MCF 10A (cell line): ENCODE measurements at regions not wholly inside any gene's neighbourhood (a gene's known extent, or its start where the extent isn't known, plus 50 kb on each side); places are given as distances from the start of the nearest gene placed in this dataset.

Source experiments
- BruUV-seq: library from RNA; stranded (reverse); fragments of 400-500 nt; replicated peaks from 2 replicates; lab custom pipeline; 2021; lab: Mats Ljungman, UMichigan
- CTCF ChIA-PET: fragments of 300-600 bp; sonication (Branson Sonifier 250); formaldehyde crosslinking; extraction: SDS; loops from one replicate; lab custom pipeline; 2021; ENCODE audit warnings: antibody characterized with exemption, inconsistent platforms; lab: Yijun Ruan, JAX
- POLR2A ChIA-PET: fragments of 300-600, 350-650 bp; sonication (Branson Sonifier 250); formaldehyde crosslinking; extraction: SDS; loops from one replicate; lab custom pipeline; 2020; ENCODE audit warnings: antibody characterized with exemption, inconsistent platforms; lab: Yijun Ruan, JAX
- DNase-seq: peaks from one replicate; pipeline ENCODE4 v3.0.0-alpha.2; 2018; ENCODE audit not compliant: unreplicated experiment
- H3K27ac Mint-ChIP-seq: one replicate; pipeline ENCODE4 v1.8.0; 2022; ENCODE audit warnings: mild to moderate bottlenecking, low read depth, mixed read lengths; ENCODE audit not compliant: unreplicated experiment
- H3K27me3 Mint-ChIP-seq: one replicate; pipeline ENCODE4 v1.8.0; 2022; ENCODE audit warnings: mixed read lengths; ENCODE audit not compliant: insufficient read depth, unreplicated experiment
- H3K36me3 Mint-ChIP-seq: one replicate; pipeline ENCODE4 v1.8.0; 2022; ENCODE audit warnings: mild to moderate bottlenecking, moderate library complexity, mixed read lengths; ENCODE audit not compliant: insufficient read depth, unreplicated experiment
- H3K4me1 Mint-ChIP-seq: one replicate; pipeline ENCODE4 v1.8.0; 2022; ENCODE audit warnings: mixed read lengths; ENCODE audit not compliant: insufficient read depth, unreplicated experiment
- H3K4me3 Mint-ChIP-seq: one replicate; pipeline ENCODE4 v1.8.0; 2022; ENCODE audit warnings: mild to moderate bottlenecking, moderate library complexity, mixed read lengths; ENCODE audit not compliant: unreplicated experiment
- H3K9me3 Mint-ChIP-seq: one replicate; pipeline ENCODE4 v1.8.0; 2022; ENCODE audit warnings: mixed read lengths; ENCODE audit not compliant: unreplicated experiment
- CTCF ChIP-seq: fragments of 200-600 bp; IDR thresholded peaks from one replicate; pipeline ENCODE4 v1.8.0; 2022; ENCODE audit warnings: antibody characterized with exemption, mild to moderate bottlenecking; ENCODE audit not compliant: unreplicated experiment
- intact Hi-C: fragments of 100-400 bp; cut with micrococcal nuclease; formaldehyde crosslinking; loops from 2 replicates; pipeline ENCODE4 v1.14.1; 2022

- Mint-ChIP-seq H3K4me1 (no peaks in the 10 kb centered on the region), H3K27me3 (peaks cover 32% of the 10 kb centered on the region), H3K36me3 (no peaks in the 10 kb centered on the region), H3K27ac (no peak overlapping the region), H3K9me3 (peaks cover 4% of the 10 kb centered on the region), H3K4me3 (no peak overlapping the region)
- POLR2A ChIA-PET, result no interaction called here
- no peak for TF ChIP-seq CTCF
- BruUV-seq, result no TSS peak
- CTCF ChIA-PET, result interaction anchor here (0.6 to 0.7 kb wide), 2 partner anchors 12 to 308 kb away, joined by 3 read pairs; no protein-coding TSS in a partner anchor
- no peak for DNase-seq
- intact Hi-C loops, result no loop called here
Observed at GRCh38 chr11:112451250-112451649, 190.6 kb upstream of the PLET1 start.

GRCh38 chr11:112453601-112454577 lies 193.2 kb upstream of the PLET1 start:
- Mint-ChIP-seq H3K4me1 (no peaks in the 10 kb centered on the region), H3K27me3 (peaks cover 31% of the 10 kb centered on the region), H3K4me3 (no peak overlapping the region), H3K27ac (no peak overlapping the region), H3K9me3 (peaks cover 8% of the 10 kb centered on the region), H3K36me3 (no peaks in the 10 kb centered on the region)
- ChIA-PET CTCF (interaction anchor here (0.5 to 1.4 kb wide), 14 partner anchors 9 to 1353 kb away, joined by 3 to 7 read pairs (median 3); no protein-coding TSS in a partner anchor), POLR2A (no interaction called here)
- DNase-seq, result peak; percentile 59
- intact Hi-C loops, result loop anchor here (1.0 kb wide), 1 partner anchor 165 kb away; no protein-coding TSS in a partner anchor
- TF ChIP-seq CTCF, result peak; percentile 22
- no TSS peak for BruUV-seq

- POLR2A ChIA-PET, result no interaction called here
- intact Hi-C loops, result loop anchor here (1.0 kb wide), 1 partner anchor 166 kb away; no protein-coding TSS in a partner anchor
Observed at GRCh38 chr11:112454841-112455240, 194.2 kb upstream of the PLET1 start.

More at GRCh38 chr11:112454841-112455240, 194.2 kb upstream of the PLET1 start:
- Mint-ChIP-seq H3K4me3 (no peak overlapping the region), H3K36me3 (no peaks in the 10 kb centered on the region), H3K27ac (no peak overlapping the region), H3K4me1 (peaks cover 5% of the 10 kb centered on the region), H3K9me3 (peaks cover 8% of the 10 kb centered on the region), H3K27me3 (peaks cover 22% of the 10 kb centered on the region)
- TF ChIP-seq CTCF, result no peak
- CTCF ChIA-PET, result interaction anchor here (0.7 kb wide), 1 partner anchor 14 kb away, joined by 4 read pairs; no protein-coding TSS in a partner anchor
- no TSS peak for BruUV-seq
- no peak for DNase-seq
